SK-N-SH (cell line): ENCODE measurements at regions not wholly inside any gene's neighbourhood (a gene's known extent, or its start where the extent isn't known, plus 50 kb on each side); places are given as distances from the start of the nearest gene placed in this dataset.
A peak's percentile ranks its signal among the peaks of the same experiment; 100 is the strongest.

Source experiments
- CTCF ChIA-PET: fragments of 300-600, 350-600 bp; formaldehyde crosslinking; extraction: SDS; loops from one replicate; lab custom pipeline; 2021; lab: Yijun Ruan, JAX
- POLR2A ChIA-PET: fragments of 350-600 bp; sonication (Branson Sonifier 250); formaldehyde crosslinking; extraction: SDS; loops from one replicate; lab custom pipeline; 2020; ENCODE audit warnings: antibody characterized with exemption, inconsistent platforms; lab: Yijun Ruan, JAX
- DNase-seq: peaks from one replicate; pipeline ENCODE4 v3.0.0; 2012
- H2AFZ ChIP-seq: fragments of 200-600 bp; sonication (generic); 2 replicates; pipeline ENCODE4 v1.8.1; 2016; ENCODE audit warnings: antibody characterized with exemption, mild to moderate bottlenecking, low read depth
- H3F3A ChIP-seq: fragments of 200-600 bp; sonication (generic); replicated peaks from 2 replicates; pipeline ENCODE3; 2016; ENCODE audit warnings: antibody characterized with exemption, mild to moderate bottlenecking; ENCODE audit not compliant: insufficient read depth
- H3K27ac ChIP-seq, 2 experiments: fragments of 200-500 bp in 1 of 2; fragments of 200-600 bp in 1 of 2; sonication (Bioruptor generic) in 1 of 2; sonication (generic), shearing (Covaris generic) in 1 of 2; 2 replicates each; pipeline versions ENCODE4 v1.5.1 to v1.6.1; 2014 to 2016; ENCODE audit warnings: low read depth in 2 of 2, inconsistent platforms in 1 of 2, low read length in 1 of 2, mild to moderate bottlenecking in 1 of 2, mixed read lengths in 1 of 2
- H3K27me3 ChIP-seq: fragments of 200-600 bp; sonication (generic), shearing (Covaris generic); 2 replicates; pipeline ENCODE4 v1.6.1; 2016; ENCODE audit warnings: mixed run types; ENCODE audit not compliant: insufficient read depth
- H3K36me3 ChIP-seq, 2 experiments: fragments of 200-500 bp in 1 of 2; fragments of 200-600 bp in 1 of 2; sonication (Bioruptor generic) in 1 of 2; sonication (generic) in 1 of 2; replicated peaks in 1 of 2; 2 replicates each; pipeline versions ENCODE3 to v1.5.1; 2014 to 2016; ENCODE audit warnings: low read length in 1 of 2, mild to moderate bottlenecking in 1 of 2; ENCODE audit not compliant: insufficient read depth in 2 of 2, control insufficient read depth in 1 of 2
- H3K4me1 ChIP-seq, 2 experiments: fragments of 200-500 bp in 1 of 2; fragments of 200-600 bp in 1 of 2; sonication (Bioruptor generic) in 1 of 2; sonication (generic), shearing (Covaris generic) in 1 of 2; 2 replicates each; pipeline versions ENCODE4 v1.5.1 to v1.6.1; 2014 to 2016; ENCODE audit warnings: low read depth in 1 of 2, low read length in 1 of 2, mixed run types in 1 of 2; ENCODE audit not compliant: insufficient read depth in 2 of 2, control insufficient read depth in 1 of 2
- H3K4me2 ChIP-seq: fragments of 200-600 bp; sonication (generic), shearing (Covaris generic); 2 replicates; pipeline ENCODE4 v1.6.1; 2017; ENCODE audit warnings: mixed run types
- H3K4me3 ChIP-seq, 2 experiments: fragments of 200-500 bp in 1 of 2; fragments of 200-600 bp in 1 of 2; sonication (Bioruptor generic) in 1 of 2; sonication (generic), shearing (Covaris generic) in 1 of 2; 2 replicates each; pipeline versions ENCODE4 v1.5.1 to v1.8.1; 2014 to 2016; ENCODE audit warnings: low read depth in 2 of 2, inconsistent platforms in 1 of 2, low read length in 1 of 2, mild to moderate bottlenecking in 1 of 2, mixed read lengths in 1 of 2, moderate library complexity in 1 of 2
- H3K79me2 ChIP-seq: fragments of 200-600 bp; sonication (generic); 2 replicates; pipeline ENCODE4 v1.8.1; 2017; ENCODE audit warnings: mild to moderate bottlenecking; ENCODE audit not compliant: insufficient read depth
- H3K9ac ChIP-seq: fragments of 200-600 bp; sonication (generic); 2 replicates; pipeline ENCODE4 v1.6.1; 2017; ENCODE audit warnings: mixed run types
- H3K9me2 ChIP-seq: fragments of 200-600 bp; sonication (generic); 2 replicates; pipeline ENCODE4 v1.6.1; 2017; ENCODE audit warnings: mixed run types
- H3K9me3 ChIP-seq: fragments of 200-600 bp; sonication (generic); 2 replicates; pipeline ENCODE4 v1.6.1; 2017; ENCODE audit warnings: mixed run types, mild to moderate bottlenecking, moderate library complexity
- H4K20me1 ChIP-seq: fragments of 200-600 bp; sonication (generic); 2 replicates; pipeline ENCODE4 v1.6.1; 2017; ENCODE audit warnings: mild to moderate bottlenecking, mixed run types; ENCODE audit not compliant: insufficient read depth
- CHD2 ChIP-seq: fragments of 150-350 bp; IDR thresholded peaks from 2 replicates; pipeline ENCODE4 v1.6.1; 2018; ENCODE audit warnings: low read length; ENCODE audit not compliant: partially characterized antibody
- EP300 ChIP-seq, 2 experiments: IDR thresholded peaks; 2 replicates each; pipeline versions ENCODE4 v1.4.0 to v1.6.1; 2012; ENCODE audit warnings: borderline replicate concordance in 1 of 2, low read depth in 1 of 2, low read length in 1 of 2
- EZH2phosphoT487 ChIP-seq: fragments of 200-600 bp; sonication (generic); IDR thresholded peaks from 2 replicates; pipeline ENCODE4 v1.6.1; 2017; ENCODE audit warnings: low read depth, mixed run types, mild to moderate bottlenecking, antibody characterized with exemption, moderate library complexity, borderline replicate concordance
- FOXJ3 ChIP-seq: sonication (generic); formaldehyde crosslinking; IDR thresholded peaks from 2 replicates; pipeline ENCODE4 v1.5.1; 2020; ENCODE audit warnings: mild to moderate bottlenecking, missing genetic modification reagents
- FOXM1 ChIP-seq: IDR thresholded peaks from 2 replicates; pipeline ENCODE4 v1.4.0; 2012; ENCODE audit warnings: low read depth, mild to moderate bottlenecking
- GATA2 ChIP-seq: sonication (generic); formaldehyde crosslinking; IDR thresholded peaks from 2 replicates; pipeline ENCODE4 v1.5.0; 2020; ENCODE audit warnings: mild to moderate bottlenecking, missing genetic modification reagents
- MXI1 ChIP-seq: IDR thresholded peaks from 2 replicates; pipeline ENCODE4 v1.6.1; 2012; ENCODE audit warnings: mild to moderate bottlenecking, low read depth, low read length, improper control_type of control experiment
- NRF1 ChIP-seq: IDR thresholded peaks from 2 replicates; pipeline ENCODE4 v1.6.1; 2012; ENCODE audit warnings: low read depth, mild to moderate bottlenecking, low read length
- RAD21 ChIP-seq: IDR thresholded peaks from 2 replicates; pipeline ENCODE4 v1.6.1; 2012; ENCODE audit warnings: mild to moderate bottlenecking, low read length
- RCOR1 ChIP-seq: fragments of 150-350 bp; IDR thresholded peaks from 2 replicates; pipeline ENCODE4 v1.6.1; 2017; ENCODE audit warnings: antibody characterized with exemption, low read length
- SMC3 ChIP-seq: IDR thresholded peaks from 2 replicates; pipeline ENCODE4 v1.6.1; 2012; ENCODE audit warnings: low read depth, low read length, improper control_type of control experiment
- YY1 ChIP-seq: IDR thresholded peaks from 2 replicates; pipeline ENCODE4 v1.4.0; 2012; ENCODE audit warnings: low read depth, mild to moderate bottlenecking
- WGBS: methylation state at CpG from one replicate; pipeline ENCODE4 v1.1.6; 2017; ENCODE audit warnings: low lambda C conversion rate; 5-methylcytosine and 5-hydroxymethylcytosine counted together
- TF ChIP-seq, protein P1 (sequence below): fragments of 200-600 bp; sonication (generic); IDR thresholded peaks from 2 replicates; pipeline ENCODE4 v1.6.1; 2017; ENCODE audit warnings: antibody characterized with exemption, mild to moderate bottlenecking, moderate library complexity
- TF ChIP-seq, protein P2 (sequence below): IDR thresholded peaks from 2 replicates; pipeline ENCODE4 v1.4.0; 2012; ENCODE audit warnings: low read depth, borderline replicate concordance
- TF ChIP-seq, protein P3 (sequence below): IDR thresholded peaks from 2 replicates; pipeline ENCODE4; 2012
- TF ChIP-seq, protein P4 (sequence below): IDR thresholded peaks from 2 replicates; pipeline ENCODE4 v1.6.1; 2012; ENCODE audit warnings: mild to moderate bottlenecking, low read depth, low read length, moderate library complexity

DNA sequence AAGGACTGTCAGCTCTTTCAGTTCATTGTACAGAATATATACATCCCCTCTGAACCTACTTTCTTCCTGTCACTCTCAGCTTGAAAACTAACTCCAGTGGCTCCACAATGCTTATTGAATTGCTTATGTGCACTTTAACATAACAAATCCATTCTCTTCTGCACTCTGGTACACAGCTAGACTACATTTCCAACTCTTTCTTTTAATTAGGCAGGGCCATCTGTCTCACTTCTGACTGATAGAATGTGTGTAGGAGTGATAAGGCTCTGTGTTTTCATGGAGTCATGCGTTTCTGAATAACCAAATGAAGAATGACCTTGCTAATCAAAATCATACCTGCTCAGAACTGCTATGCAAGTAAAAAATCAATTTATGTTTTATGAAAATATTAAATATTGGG lies 278.5 kb upstream of the CCDC179 start:
- Histone ChIP-seq H3K9ac (no peak overlapping the region), H3K9me2 (no peaks in the 10 kb centered on the region), H3K4me3 (no peak overlapping the region), H3K9me3 (no peaks in the 10 kb centered on the region; the same call in 1 of the 2 replicates), H3K36me3 (no peaks in the 10 kb centered on the region), H3K4me1 (peaks cover 0 to 3% of the 10 kb centered on the region in 2 experiments; a peak in 1 of 4 replicates), H3K79me2 (no peaks in the 10 kb centered on the region), H4K20me1 (no peaks in the 10 kb centered on the region), H3F3A (no peaks in the 10 kb centered on the region), H3K4me2 (no peak overlapping the region), H2AFZ (no peak overlapping the region), H3K27me3 (no peaks in the 10 kb centered on the region), H3K27ac (no peak overlapping the region; a peak in 1 of 4 replicates)
- ChIA-PET POLR2A (no interaction called here), CTCF (interaction anchor here (1.5 kb wide), 1 partner anchor 26 kb away, joined by 3 read pairs; no protein-coding TSS in a partner anchor)
- TF ChIP-seq RCOR1 (peak; percentile 99), MXI1 (peak; percentile 21; the same call in 1 of the 2 replicates), CHD2 (peak; percentile 52), FOXJ3 (CRISPR knock-in tag) (peak; percentile 78; the same call in 1 of the 2 replicates), GATA2 (CRISPR knock-in tag) (peak; percentile 95), EP300 (IDR thresholded peaks at IDR 0.05; ENCODE audit: borderline replicate concordance in 1 of 2, low read depth in 1 of 2, low read length in 1 of 2) (peak in 1 of 2 experiments; percentile 80; a peak in 2 of 4 replicates)
- TF ChIP-seq, protein P1, sequence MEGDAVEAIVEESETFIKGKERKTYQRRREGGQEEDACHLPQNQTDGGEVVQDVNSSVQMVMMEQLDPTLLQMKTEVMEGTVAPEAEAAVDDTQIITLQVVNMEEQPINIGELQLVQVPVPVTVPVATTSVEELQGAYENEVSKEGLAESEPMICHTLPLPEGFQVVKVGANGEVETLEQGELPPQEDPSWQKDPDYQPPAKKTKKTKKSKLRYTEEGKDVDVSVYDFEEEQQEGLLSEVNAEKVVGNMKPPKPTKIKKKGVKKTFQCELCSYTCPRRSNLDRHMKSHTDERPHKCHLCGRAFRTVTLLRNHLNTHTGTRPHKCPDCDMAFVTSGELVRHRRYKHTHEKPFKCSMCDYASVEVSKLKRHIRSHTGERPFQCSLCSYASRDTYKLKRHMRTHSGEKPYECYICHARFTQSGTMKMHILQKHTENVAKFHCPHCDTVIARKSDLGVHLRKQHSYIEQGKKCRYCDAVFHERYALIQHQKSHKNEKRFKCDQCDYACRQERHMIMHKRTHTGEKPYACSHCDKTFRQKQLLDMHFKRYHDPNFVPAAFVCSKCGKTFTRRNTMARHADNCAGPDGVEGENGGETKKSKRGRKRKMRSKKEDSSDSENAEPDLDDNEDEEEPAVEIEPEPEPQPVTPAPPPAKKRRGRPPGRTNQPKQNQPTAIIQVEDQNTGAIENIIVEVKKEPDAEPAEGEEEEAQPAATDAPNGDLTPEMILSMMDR = no peak
- TF ChIP-seq, protein P2, sequence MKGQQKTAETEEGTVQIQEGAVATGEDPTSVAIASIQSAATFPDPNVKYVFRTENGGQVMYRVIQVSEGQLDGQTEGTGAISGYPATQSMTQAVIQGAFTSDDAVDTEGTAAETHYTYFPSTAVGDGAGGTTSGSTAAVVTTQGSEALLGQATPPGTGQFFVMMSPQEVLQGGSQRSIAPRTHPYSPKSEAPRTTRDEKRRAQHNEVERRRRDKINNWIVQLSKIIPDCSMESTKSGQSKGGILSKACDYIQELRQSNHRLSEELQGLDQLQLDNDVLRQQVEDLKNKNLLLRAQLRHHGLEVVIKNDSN = no peak
- WGBS = 19% methylated on average over 1 of the region's 1 CpG
- peak; percentile 42 for DNase-seq

DNA sequence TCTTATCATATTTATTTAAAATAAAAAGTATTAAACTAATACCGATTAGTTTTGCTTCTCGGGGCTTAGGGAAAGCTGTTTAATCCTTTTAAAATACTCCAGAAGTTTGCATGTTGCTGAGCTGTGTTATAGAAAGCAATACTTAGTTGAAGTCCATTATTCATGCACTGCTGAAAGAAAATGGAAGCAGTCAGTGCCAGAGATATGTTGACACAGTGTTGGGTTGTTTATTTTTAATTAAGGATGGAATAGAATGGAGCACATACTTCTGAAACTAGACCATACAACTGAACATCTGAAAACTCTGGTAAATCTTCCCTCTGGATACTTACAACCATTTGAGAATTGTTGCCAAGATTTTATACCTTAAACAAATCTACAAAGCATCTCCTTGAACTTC lies 282.7 kb upstream of the CCDC179 start:
- H3K9me3 ChIP-seq = no peaks in the 10 kb centered on the region
- H4K20me1 ChIP-seq = no peaks in the 10 kb centered on the region
- no peaks in the 10 kb centered on the region for H3K79me2 ChIP-seq
- no peak overlapping the region for H3K4me2 ChIP-seq
- WGBS = 47% methylated on average over 2 of the region's 2 CpGs
- no peak overlapping the region for H3K4me3 ChIP-seq
- H3K27ac ChIP-seq = no peak overlapping the region
- H3K27me3 ChIP-seq = no peaks in the 10 kb centered on the region
- H2AFZ ChIP-seq = no peak overlapping the region
- ChIA-PET POLR2A (no interaction called here), CTCF (no interaction called here)
- H3K9me2 ChIP-seq = no peaks in the 10 kb centered on the region
- H3K9ac ChIP-seq = no peak overlapping the region
- DNase-seq = no peak
- H3K36me3 ChIP-seq = no peaks in the 10 kb centered on the region
- peaks cover 0 to 3% of the 10 kb centered on the region in 2 experiments; a peak in 1 of 4 replicates for H3K4me1 ChIP-seq
- no peaks in the 10 kb centered on the region for H3F3A ChIP-seq
- no peak for TF ChIP-seq EP300 (IDR thresholded peaks at IDR 0.05; ENCODE audit: borderline replicate concordance in 1 of 2, low read depth in 1 of 2, low read length in 1 of 2)
- no peak for TF ChIP-seq EZH2phosphoT487
- TF ChIP-seq, protein P3, sequence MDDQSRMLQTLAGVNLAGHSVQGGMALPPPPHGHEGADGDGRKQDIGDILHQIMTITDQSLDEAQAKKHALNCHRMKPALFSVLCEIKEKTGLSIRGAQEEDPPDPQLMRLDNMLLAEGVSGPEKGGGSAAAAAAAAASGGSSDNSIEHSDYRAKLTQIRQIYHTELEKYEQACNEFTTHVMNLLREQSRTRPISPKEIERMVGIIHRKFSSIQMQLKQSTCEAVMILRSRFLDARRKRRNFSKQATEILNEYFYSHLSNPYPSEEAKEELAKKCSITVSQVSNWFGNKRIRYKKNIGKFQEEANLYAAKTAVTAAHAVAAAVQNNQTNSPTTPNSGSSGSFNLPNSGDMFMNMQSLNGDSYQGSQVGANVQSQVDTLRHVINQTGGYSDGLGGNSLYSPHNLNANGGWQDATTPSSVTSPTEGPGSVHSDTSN = no peak
- no peak for TF ChIP-seq SMC3
- no peak for TF ChIP-seq RAD21
- TF ChIP-seq NRF1 = no peak
- TF ChIP-seq, protein P4, sequence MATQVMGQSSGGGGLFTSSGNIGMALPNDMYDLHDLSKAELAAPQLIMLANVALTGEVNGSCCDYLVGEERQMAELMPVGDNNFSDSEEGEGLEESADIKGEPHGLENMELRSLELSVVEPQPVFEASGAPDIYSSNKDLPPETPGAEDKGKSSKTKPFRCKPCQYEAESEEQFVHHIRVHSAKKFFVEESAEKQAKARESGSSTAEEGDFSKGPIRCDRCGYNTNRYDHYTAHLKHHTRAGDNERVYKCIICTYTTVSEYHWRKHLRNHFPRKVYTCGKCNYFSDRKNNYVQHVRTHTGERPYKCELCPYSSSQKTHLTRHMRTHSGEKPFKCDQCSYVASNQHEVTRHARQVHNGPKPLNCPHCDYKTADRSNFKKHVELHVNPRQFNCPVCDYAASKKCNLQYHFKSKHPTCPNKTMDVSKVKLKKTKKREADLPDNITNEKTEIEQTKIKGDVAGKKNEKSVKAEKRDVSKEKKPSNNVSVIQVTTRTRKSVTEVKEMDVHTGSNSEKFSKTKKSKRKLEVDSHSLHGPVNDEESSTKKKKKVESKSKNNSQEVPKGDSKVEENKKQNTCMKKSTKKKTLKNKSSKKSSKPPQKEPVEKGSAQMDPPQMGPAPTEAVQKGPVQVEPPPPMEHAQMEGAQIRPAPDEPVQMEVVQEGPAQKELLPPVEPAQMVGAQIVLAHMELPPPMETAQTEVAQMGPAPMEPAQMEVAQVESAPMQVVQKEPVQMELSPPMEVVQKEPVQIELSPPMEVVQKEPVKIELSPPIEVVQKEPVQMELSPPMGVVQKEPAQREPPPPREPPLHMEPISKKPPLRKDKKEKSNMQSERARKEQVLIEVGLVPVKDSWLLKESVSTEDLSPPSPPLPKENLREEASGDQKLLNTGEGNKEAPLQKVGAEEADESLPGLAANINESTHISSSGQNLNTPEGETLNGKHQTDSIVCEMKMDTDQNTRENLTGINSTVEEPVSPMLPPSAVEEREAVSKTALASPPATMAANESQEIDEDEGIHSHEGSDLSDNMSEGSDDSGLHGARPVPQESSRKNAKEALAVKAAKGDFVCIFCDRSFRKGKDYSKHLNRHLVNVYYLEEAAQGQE = no peak
- TF ChIP-seq YY1 = no peak
- no peak for TF ChIP-seq FOXM1
- TF ChIP-seq GATA2 (CRISPR knock-in tag) = no peak
- TF ChIP-seq, protein P1 = no peak
- no peak for TF ChIP-seq CHD2
